ENCODE measurements at regions not wholly inside any gene's neighbourhood (a gene's known extent, or its start where the extent isn't known, plus 50 kb on each side); places are given as distances from the start of the nearest gene placed in this dataset.

DNA sequence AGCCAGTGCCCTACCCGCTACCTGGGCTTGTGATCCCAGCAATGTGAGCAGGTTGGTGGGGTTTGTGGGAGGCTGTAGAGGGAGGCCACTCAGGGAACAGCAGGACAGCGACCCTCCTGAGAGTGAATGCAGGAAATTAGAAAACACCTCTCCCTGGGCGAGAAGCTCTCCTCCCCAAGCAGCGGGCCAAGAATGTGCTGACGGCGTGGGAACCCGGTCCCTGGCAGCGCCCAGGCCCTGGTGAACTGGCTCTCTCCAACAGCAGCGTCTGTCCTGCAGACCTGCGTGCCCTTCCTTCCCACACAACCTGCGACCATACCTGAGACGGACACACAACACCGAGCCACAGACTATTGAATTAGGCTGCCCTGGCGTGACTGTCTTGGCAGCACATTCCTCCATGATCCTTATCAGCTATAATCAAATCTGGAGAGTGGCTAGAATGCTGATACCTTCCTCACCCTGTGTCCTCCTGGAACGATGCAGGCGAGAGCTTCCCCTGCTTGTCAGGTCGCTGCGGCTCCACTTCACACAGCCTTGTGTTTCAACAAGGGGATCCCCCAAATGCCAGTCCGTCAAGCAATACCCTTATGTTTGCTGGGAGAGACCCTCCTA, 114.8 kb upstream of the GSC start:
- Mint-ChIP-seq H3K36me3 (ENCODE audit: insufficient read depth) (peaks cover 2% of the 10 kb centered on the region), H3K27me3 (peaks cover 17% of the 10 kb centered on the region), H3K9me3 (peaks cover 5% of the 10 kb centered on the region), H3K4me1 (no peaks in the 10 kb centered on the region), H3K4me3 (no peak overlapping the region), H3K27ac (ENCODE audit: low read depth) (no peak overlapping the region)
- ATAC-seq (replicated peaks; ENCODE audit: extremely low read depth, poor library complexity, severe bottlenecking) (no peak), DNase-seq (ENCODE audit: low spot score in 2 of 2) (no peak)

GRCh38 chr14:94882401-94882800, 112.5 kb upstream of the GSC start:
- H3K4me3 Mint-ChIP-seq: no peak overlapping the region
- peaks cover 2% of the 10 kb centered on the region for H3K36me3 Mint-ChIP-seq (ENCODE audit: insufficient read depth)
- peaks cover 5% of the 10 kb centered on the region for H3K9me3 Mint-ChIP-seq
- no peak overlapping the region for H3K27ac Mint-ChIP-seq (ENCODE audit: low read depth)
- DNase-seq (ENCODE audit: low spot score in 2 of 2) (no peak), ATAC-seq (replicated peaks; ENCODE audit: extremely low read depth, poor library complexity, severe bottlenecking) (no peak)
- peaks cover 25% of the 10 kb centered on the region for H3K27me3 Mint-ChIP-seq
- no peaks in the 10 kb centered on the region for H3K4me1 Mint-ChIP-seq

- Mint-ChIP-seq H3K36me3 (ENCODE audit: insufficient read depth) (peaks cover 2% of the 10 kb centered on the region), H3K27me3 (peaks cover 34% of the 10 kb centered on the region), H3K4me3 (no peak overlapping the region), H3K4me1 (no peaks in the 10 kb centered on the region), H3K27ac (ENCODE audit: low read depth) (no peak overlapping the region), H3K9me3 (peaks cover 5% of the 10 kb centered on the region)
- no peak for DNase-seq (ENCODE audit: low spot score in 2 of 2)
- ATAC-seq (replicated peaks; ENCODE audit: extremely low read depth, poor library complexity, severe bottlenecking): no peak
Measured at GRCh38 chr14:94880876-94881275, 111.0 kb upstream of the GSC start.

DNA sequence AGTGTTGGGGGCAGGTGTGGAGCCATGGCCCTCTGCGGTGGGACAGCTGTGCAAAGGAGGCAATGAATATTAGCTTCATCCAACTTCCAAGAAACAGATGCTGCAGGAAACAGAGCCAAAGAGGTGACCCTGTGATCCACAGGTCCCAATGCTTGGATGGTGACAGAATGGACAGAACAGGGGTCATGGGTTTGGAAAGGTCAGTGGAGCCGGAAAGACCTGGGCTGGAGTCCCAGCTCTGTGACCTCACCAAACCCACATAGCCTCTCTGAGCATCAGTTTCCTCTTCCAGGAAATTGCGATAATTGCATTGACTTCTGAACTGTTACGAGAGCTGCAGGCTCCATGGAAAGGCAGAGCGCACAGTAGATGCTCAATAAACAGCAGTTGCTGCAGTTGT, 110.2 kb upstream of the GSC start:
- Mint-ChIP-seq H3K27ac (ENCODE audit: low read depth) (no peak overlapping the region), H3K9me3 (peaks cover 5% of the 10 kb centered on the region), H3K36me3 (ENCODE audit: insufficient read depth) (peaks cover 2% of the 10 kb centered on the region), H3K4me1 (no peaks in the 10 kb centered on the region), H3K4me3 (no peak overlapping the region), H3K27me3 (peaks cover 34% of the 10 kb centered on the region)
- DNase-seq (ENCODE audit: low spot score in 2 of 2) (no peak), ATAC-seq (replicated peaks; ENCODE audit: extremely low read depth, poor library complexity, severe bottlenecking) (no peak)

DNA sequence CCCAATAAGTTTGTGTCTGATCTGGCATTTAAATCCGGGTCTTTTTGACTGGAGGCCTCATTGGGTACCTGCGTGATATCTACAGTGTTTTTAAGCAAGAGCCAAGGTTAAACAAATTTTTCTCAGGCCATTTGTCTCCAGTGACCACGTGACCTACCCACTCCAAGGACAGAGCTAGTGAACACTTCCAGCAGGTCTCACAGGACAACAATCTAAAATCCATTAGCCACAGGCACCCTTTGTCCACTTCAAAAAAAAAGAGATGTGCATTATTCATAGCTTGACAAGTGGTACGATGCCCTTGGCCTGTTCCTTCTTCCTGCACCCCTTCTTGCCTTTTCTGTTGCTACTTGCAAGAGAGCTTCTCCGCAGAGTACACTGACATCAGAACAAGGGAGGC, 109.6 kb upstream of the GSC start:
- H3K27ac Mint-ChIP-seq (ENCODE audit: low read depth): no peak overlapping the region
- no peak overlapping the region for H3K4me3 Mint-ChIP-seq
- peaks cover 2% of the 10 kb centered on the region for H3K36me3 Mint-ChIP-seq (ENCODE audit: insufficient read depth)
- ATAC-seq (replicated peaks; ENCODE audit: extremely low read depth, poor library complexity, severe bottlenecking) (no peak), DNase-seq (ENCODE audit: low spot score in 2 of 2) (no peak)
- H3K9me3 Mint-ChIP-seq: peaks cover 5% of the 10 kb centered on the region
- H3K4me1 Mint-ChIP-seq: no peaks in the 10 kb centered on the region
- peaks cover 36% of the 10 kb centered on the region for H3K27me3 Mint-ChIP-seq

DNA sequence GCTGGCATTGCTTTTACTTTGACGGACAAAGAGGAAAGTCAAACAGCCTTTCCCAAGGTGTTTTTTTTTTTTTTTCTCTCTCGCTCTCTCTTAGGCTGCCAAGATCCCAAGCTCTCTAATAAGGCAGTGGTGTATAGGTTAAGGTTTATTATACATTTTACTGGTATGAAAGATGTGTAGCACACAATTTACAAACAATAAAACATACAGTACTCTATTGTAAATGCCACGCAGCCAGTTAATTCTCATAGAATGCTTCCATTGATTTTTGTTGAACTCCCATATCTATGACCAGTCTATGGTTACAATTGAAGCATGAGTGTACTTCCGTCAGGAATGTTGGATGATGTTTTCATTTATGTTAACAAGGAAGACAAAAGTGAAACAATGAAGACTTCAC, 106.4 kb upstream of the GSC start:
- DNase-seq (ENCODE audit: low spot score in 2 of 2) (no peak), ATAC-seq (replicated peaks; ENCODE audit: extremely low read depth, poor library complexity, severe bottlenecking) (no peak)
- Mint-ChIP-seq H3K4me3 (no peak overlapping the region), H3K9me3 (no peaks in the 10 kb centered on the region), H3K4me1 (no peaks in the 10 kb centered on the region), H3K27ac (ENCODE audit: low read depth) (no peak overlapping the region), H3K27me3 (peaks cover 52% of the 10 kb centered on the region), H3K36me3 (ENCODE audit: insufficient read depth) (no peaks in the 10 kb centered on the region)

GRCh38 chr14:94875256-94875655, 105.3 kb upstream of the GSC start:
- H3K4me3 Mint-ChIP-seq: no peak overlapping the region
- no peaks in the 10 kb centered on the region for H3K4me1 Mint-ChIP-seq
- H3K9me3 Mint-ChIP-seq: no peaks in the 10 kb centered on the region
- no peak for DNase-seq (ENCODE audit: low spot score in 2 of 2)
- H3K27ac Mint-ChIP-seq (ENCODE audit: low read depth): no peak overlapping the region
- H3K36me3 Mint-ChIP-seq (ENCODE audit: insufficient read depth): no peaks in the 10 kb centered on the region
- peaks cover 61% of the 10 kb centered on the region for H3K27me3 Mint-ChIP-seq
- no peak for ATAC-seq (replicated peaks; ENCODE audit: extremely low read depth, poor library complexity, severe bottlenecking)

DNA sequence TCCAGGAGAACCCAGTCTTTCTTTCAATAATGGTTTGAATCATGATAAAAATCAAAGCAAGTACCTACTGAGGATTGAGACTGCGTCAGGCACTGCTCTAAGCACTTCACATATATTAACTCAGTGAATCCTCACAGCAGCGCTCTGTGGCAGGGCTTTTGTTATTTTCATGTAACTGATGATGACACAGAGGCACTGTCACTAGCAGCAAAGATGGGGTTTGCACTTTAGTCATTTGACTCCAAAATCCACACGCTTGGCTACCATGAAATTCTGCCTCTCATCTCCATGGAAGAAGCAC, 98.8 kb upstream of the GSC start:
- no peak for ATAC-seq (replicated peaks; ENCODE audit: extremely low read depth, poor library complexity, severe bottlenecking)
- H3K27ac Mint-ChIP-seq (ENCODE audit: low read depth): no peak overlapping the region
- no peak overlapping the region for H3K4me3 Mint-ChIP-seq
- no peaks in the 10 kb centered on the region for H3K4me1 Mint-ChIP-seq
- H3K27me3 Mint-ChIP-seq: peaks cover 58% of the 10 kb centered on the region
- no peaks in the 10 kb centered on the region for H3K36me3 Mint-ChIP-seq (ENCODE audit: insufficient read depth)
- H3K9me3 Mint-ChIP-seq: no peaks in the 10 kb centered on the region
- no peak for DNase-seq (ENCODE audit: low spot score in 2 of 2)

GRCh38 chr14:94867946-94868771, 98.2 kb upstream of the GSC start:
- no peaks in the 10 kb centered on the region for H3K9me3 Mint-ChIP-seq

DNA sequence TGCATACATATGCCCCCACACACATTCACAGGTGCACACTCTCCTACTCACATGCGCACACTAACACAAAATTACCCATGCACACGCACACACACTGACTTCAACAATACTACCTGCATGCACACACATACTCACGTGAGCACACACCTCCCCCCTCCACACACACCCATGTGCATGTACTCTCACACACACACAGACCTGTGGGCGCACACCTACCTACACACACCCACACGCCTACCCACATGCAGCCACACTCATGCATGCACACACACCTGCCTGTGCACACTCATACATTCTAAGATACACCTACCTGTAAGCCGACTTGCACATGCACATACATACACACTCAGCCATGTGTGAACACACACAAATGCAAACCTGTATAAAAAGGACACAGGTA, 97.3 kb upstream of the GSC start:
- no peak overlapping the region for H3K27ac Mint-ChIP-seq (ENCODE audit: low read depth)
- DNase-seq (ENCODE audit: low spot score in 2 of 2): no peak
- H3K36me3 Mint-ChIP-seq (ENCODE audit: insufficient read depth): no peaks in the 10 kb centered on the region
- no peak for ATAC-seq (replicated peaks; ENCODE audit: extremely low read depth, poor library complexity, severe bottlenecking)
- H3K9me3 Mint-ChIP-seq: no peaks in the 10 kb centered on the region
- H3K4me1 Mint-ChIP-seq: no peaks in the 10 kb centered on the region
- peaks cover 57% of the 10 kb centered on the region for H3K27me3 Mint-ChIP-seq
- H3K4me3 Mint-ChIP-seq: no peak overlapping the region

More at GRCh38 chr14:94867946-94868771, 98.2 kb upstream of the GSC start:
- ATAC-seq (replicated peaks; ENCODE audit: extremely low read depth, poor library complexity, severe bottlenecking): no peak
- Mint-ChIP-seq H3K27me3 (peaks cover 52% of the 10 kb centered on the region), H3K27ac (ENCODE audit: low read depth) (no peak overlapping the region), H3K4me3 (no peak overlapping the region), H3K4me1 (no peaks in the 10 kb centered on the region), H3K36me3 (ENCODE audit: insufficient read depth) (no peaks in the 10 kb centered on the region)
- no peak for DNase-seq (ENCODE audit: low spot score in 2 of 2)

- Mint-ChIP-seq H3K4me3 (no peak overlapping the region), H3K9me3 (no peaks in the 10 kb centered on the region), H3K36me3 (ENCODE audit: insufficient read depth) (no peaks in the 10 kb centered on the region), H3K27ac (ENCODE audit: low read depth) (no peak overlapping the region), H3K4me1 (no peaks in the 10 kb centered on the region), H3K27me3 (peaks cover 65% of the 10 kb centered on the region)
- no peak for DNase-seq (ENCODE audit: low spot score in 2 of 2)
- ATAC-seq (replicated peaks; ENCODE audit: extremely low read depth, poor library complexity, severe bottlenecking): no peak
Measured at GRCh38 chr14:94864387-94865195, 94.7 kb upstream of the GSC start.

- no peak for DNase-seq (ENCODE audit: low spot score in 2 of 2)
- H3K4me1 Mint-ChIP-seq: no peaks in the 10 kb centered on the region
- no peaks in the 10 kb centered on the region for H3K36me3 Mint-ChIP-seq (ENCODE audit: insufficient read depth)
- H3K27me3 Mint-ChIP-seq: peaks cover 60% of the 10 kb centered on the region
- H3K4me3 Mint-ChIP-seq: no peak overlapping the region
- H3K27ac Mint-ChIP-seq (ENCODE audit: low read depth): no peak overlapping the region
- ATAC-seq (replicated peaks; ENCODE audit: extremely low read depth, poor library complexity, severe bottlenecking): no peak
- H3K9me3 Mint-ChIP-seq: no peaks in the 10 kb centered on the region
Measured at GRCh38 chr14:94863366-94863765, 93.5 kb upstream of the GSC start.

- Mint-ChIP-seq H3K4me3 (no peak overlapping the region), H3K27me3 (peaks cover 54% of the 10 kb centered on the region), H3K4me1 (no peaks in the 10 kb centered on the region), H3K9me3 (no peaks in the 10 kb centered on the region), H3K36me3 (ENCODE audit: insufficient read depth) (peaks cover 1% of the 10 kb centered on the region), H3K27ac (ENCODE audit: low read depth) (no peak overlapping the region)
- ATAC-seq (replicated peaks; ENCODE audit: extremely low read depth, poor library complexity, severe bottlenecking) (no peak), DNase-seq (ENCODE audit: low spot score in 2 of 2) (no peak)
Measured at GRCh38 chr14:94857950-94858349, 88.0 kb upstream of the GSC start.
